Osteoblast (primary cell): ENCODE measurements at regions not wholly inside any gene's neighbourhood (a gene's known extent, or its start where the extent isn't known, plus 50 kb on each side); places are given as distances from the start of the nearest gene placed in this dataset.

Experiments used
- DNase-seq: peaks from one replicate; pipeline ENCODE4 v3.0.0; 2011; ENCODE audit warnings: low spot score, mixed read lengths; ENCODE audit not compliant: insufficient read length; ENCODE audit errors: missing footprints
- H2AFZ ChIP-seq: 2 replicates; pipeline ENCODE4 v1.6.0; 2011; ENCODE audit warnings: mild to moderate bottlenecking, low read length
- H3K27ac ChIP-seq: 2 replicates; pipeline ENCODE4 v1.5.1; 2011; ENCODE audit warnings: mild to moderate bottlenecking, low read depth, low read length, moderate library complexity
- H3K27me3 ChIP-seq: 2 replicates; pipeline ENCODE4 v1.6.0; 2012; ENCODE audit warnings: mild to moderate bottlenecking, control low read depth, inconsistent platforms, low read length, moderate library complexity; ENCODE audit not compliant: insufficient read depth
- H3K36me3 ChIP-seq: 2 replicates; pipeline ENCODE4 v1.5.1; 2011; ENCODE audit warnings: mild to moderate bottlenecking, low read length, control low read depth, moderate library complexity; ENCODE audit not compliant: insufficient read depth
- H3K4me1 ChIP-seq: 2 replicates; pipeline ENCODE4 v1.5.1; 2011; ENCODE audit warnings: mild to moderate bottlenecking, low read length, control low read depth, moderate library complexity; ENCODE audit not compliant: insufficient read depth
- H3K4me2 ChIP-seq: 2 replicates; pipeline ENCODE4 v1.6.0; 2011; ENCODE audit warnings: mild to moderate bottlenecking, low read length; ENCODE audit not compliant: insufficient read depth
- H3K4me3 ChIP-seq: fragments of 200-600 bp; sonication (generic); 3 replicates; pipeline ENCODE4 v1.5.1; 2012; ENCODE audit warnings: mild to moderate bottlenecking, low read length, inconsistent platforms; ENCODE audit not compliant: insufficient read depth
- H3K79me2 ChIP-seq: 2 replicates; pipeline ENCODE4 v1.6.0; 2012; ENCODE audit warnings: mild to moderate bottlenecking, low read length, control low read depth, inconsistent platforms; ENCODE audit not compliant: insufficient read depth
- H3K9me3 ChIP-seq: 2 replicates; pipeline ENCODE4 v1.5.1; 2011; ENCODE audit warnings: low read depth, low read length, control low read depth
- H4K20me1 ChIP-seq: 2 replicates; pipeline ENCODE4 v1.6.0; 2012; ENCODE audit warnings: mild to moderate bottlenecking, low read length, control low read depth; ENCODE audit not compliant: insufficient read depth
- CTCF ChIP-seq: IDR thresholded peaks from 2 replicates; pipeline ENCODE4 v1.5.1; 2011; ENCODE audit warnings: mild to moderate bottlenecking, low read depth, low read length, moderate library complexity; ENCODE audit errors: extremely low read depth

- no peak for TF ChIP-seq CTCF
- H3K36me3 ChIP-seq: no peaks in the 10 kb centered on the region
These were observed 103.0 kb downstream of the PTGS2 start for GRCh38 chr1:186577216-186577615.

GRCh38 chr1:186575348-186575747 is 104.9 kb downstream of the PTGS2 start:
- no peak overlapping the region for H3K27ac ChIP-seq
- no peaks in the 10 kb centered on the region for H3K27me3 ChIP-seq
- H3K4me1 ChIP-seq: peaks cover 10% of the 10 kb centered on the region
- H2AFZ ChIP-seq: no peak overlapping the region
- H3K79me2 ChIP-seq: no peaks in the 10 kb centered on the region
- H3K4me3 ChIP-seq: no peak overlapping the region
- no peak for DNase-seq
- TF ChIP-seq CTCF: no peak
- H4K20me1 ChIP-seq: no peaks in the 10 kb centered on the region
- H3K4me2 ChIP-seq: no peak overlapping the region
- H3K9me3 ChIP-seq: no peaks in the 10 kb centered on the region
- H3K36me3 ChIP-seq: no peaks in the 10 kb centered on the region

More at GRCh38 chr1:186577216-186577615, 103.0 kb downstream of the PTGS2 start:
- H3K9me3 ChIP-seq: no peaks in the 10 kb centered on the region
- peaks cover 10% of the 10 kb centered on the region for H3K4me1 ChIP-seq
- H3K27me3 ChIP-seq: no peaks in the 10 kb centered on the region
- DNase-seq: no peak
- no peaks in the 10 kb centered on the region for H3K79me2 ChIP-seq
- H4K20me1 ChIP-seq: no peaks in the 10 kb centered on the region
- no peak overlapping the region for H3K4me3 ChIP-seq
- H3K4me2 ChIP-seq: no peak overlapping the region
- no peak overlapping the region for H2AFZ ChIP-seq
- no peak overlapping the region for H3K27ac ChIP-seq

GRCh38 chr1:186574926-186575325 is 105.3 kb downstream of the PTGS2 start:
- H3K27ac ChIP-seq: no peak overlapping the region
- DNase-seq: no peak
- H3K4me3 ChIP-seq: no peak overlapping the region
- no peaks in the 10 kb centered on the region for H3K79me2 ChIP-seq
- no peak overlapping the region for H3K4me2 ChIP-seq
- no peaks in the 10 kb centered on the region for H3K9me3 ChIP-seq
- H3K36me3 ChIP-seq: no peaks in the 10 kb centered on the region
- no peak for TF ChIP-seq CTCF
- H4K20me1 ChIP-seq: no peaks in the 10 kb centered on the region
- no peaks in the 10 kb centered on the region for H3K27me3 ChIP-seq
- H3K4me1 ChIP-seq: peaks cover 10% of the 10 kb centered on the region
- H2AFZ ChIP-seq: no peak overlapping the region

GRCh38 chr1:186572509-186572908 is 107.7 kb downstream of the PTGS2 start:
- no peaks in the 10 kb centered on the region for H3K36me3 ChIP-seq
- H3K27ac ChIP-seq: no peak overlapping the region
- H3K9me3 ChIP-seq: no peaks in the 10 kb centered on the region
- H3K4me3 ChIP-seq: no peak overlapping the region
- DNase-seq: no peak
- H2AFZ ChIP-seq: no peak overlapping the region
- TF ChIP-seq CTCF: no peak
- H3K79me2 ChIP-seq: no peaks in the 10 kb centered on the region
- H3K27me3 ChIP-seq: no peaks in the 10 kb centered on the region
- H4K20me1 ChIP-seq: no peaks in the 10 kb centered on the region
- H3K4me2 ChIP-seq: no peak overlapping the region
- H3K4me1 ChIP-seq: peaks cover 10% of the 10 kb centered on the region
